RWPE1 (cell line): ENCODE measurements at regions not wholly inside any gene's neighbourhood (a gene's known extent, or its start where the extent isn't known, plus 50 kb on each side); places are given as distances from the start of the nearest gene placed in this dataset.

Experiments used
- CTCF ChIA-PET: fragments of 350-600 bp; sonication (Branson Sonifier 250); formaldehyde crosslinking; extraction: SDS; loops from one replicate; lab custom pipeline; 2021; lab: Yijun Ruan, JAX
- POLR2A ChIA-PET: fragments of 400-600 bp; formaldehyde crosslinking; extraction: SDS; loops from one replicate; lab custom pipeline; 2020; ENCODE audit warnings: antibody characterized with exemption; ENCODE audit not compliant: low non-redundant PET; lab: Yijun Ruan, JAX
- DNase-seq: peaks from one replicate; pipeline ENCODE4 v3.0.0; 2012; ENCODE audit warnings: low spot score
- H3K27ac ChIP-seq: fragments of 450-650 bp; 2 replicates; pipeline ENCODE4 v1.5.1; 2017
- CTCF ChIP-seq: fragments of 450-650 bp; conservative IDR thresholded peaks from 2 replicates; pipeline ENCODE4 v1.5.1; 2017; ENCODE audit warnings: low read depth, mild to moderate bottlenecking

DNA sequence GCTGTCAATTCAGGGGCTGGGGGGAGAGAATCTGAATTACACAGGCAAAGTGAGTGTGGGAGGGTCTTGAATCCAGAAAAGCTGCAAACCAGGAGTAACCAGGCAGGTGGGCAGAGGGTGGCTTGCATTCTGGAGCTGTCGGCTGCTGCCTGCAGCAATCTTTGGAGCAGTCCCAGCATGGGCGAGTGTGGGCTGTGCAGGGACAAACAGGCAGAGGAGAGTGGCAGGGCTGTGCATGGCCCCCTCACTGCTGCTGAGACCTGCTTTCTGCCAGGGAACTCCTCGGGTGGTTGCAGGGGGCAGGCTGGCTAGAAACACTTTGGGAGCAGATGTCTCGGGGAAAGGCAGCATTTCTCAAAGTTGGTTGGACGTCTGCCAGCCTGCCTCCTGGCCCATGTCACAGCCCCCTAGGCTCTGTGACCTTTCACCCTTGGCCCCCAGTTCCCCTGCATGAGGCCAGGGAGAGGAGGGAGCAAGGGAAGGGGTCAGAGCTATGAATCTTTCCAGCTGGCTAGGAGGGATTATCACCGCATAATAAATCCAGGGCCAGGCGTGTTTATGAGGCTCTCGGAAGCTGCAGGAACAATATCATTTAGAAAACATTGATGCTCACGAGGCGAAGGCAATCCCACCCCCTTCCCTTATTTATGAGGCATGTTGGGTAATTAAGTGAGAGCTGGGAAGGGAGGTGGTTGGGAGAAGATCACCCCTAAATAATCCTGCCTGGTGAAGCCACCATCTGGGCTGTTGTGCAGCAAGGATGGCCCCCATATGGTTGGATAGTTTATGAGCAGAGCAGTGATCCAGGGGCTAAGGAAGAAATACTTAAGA lies 212.3 kb upstream of the NCAM1 start:
- ChIA-PET CTCF (no interaction called here), POLR2A (no interaction called here)
- TF ChIP-seq CTCF, result no peak
- no peak overlapping the region for H3K27ac ChIP-seq
- no peak for DNase-seq

GRCh38 chr11:112751329-112751728 lies 209.9 kb upstream of the NCAM1 start:
- POLR2A ChIA-PET, result interaction anchor here (0.6 kb wide), 1 partner anchor 149 kb away, joined by 5 read pairs; no protein-coding TSS in a partner anchor
- CTCF ChIA-PET, result interaction anchor here (0.6 kb wide), 1 partner anchor 1208 kb away, joined by 6 read pairs; no protein-coding TSS in a partner anchor
- no peak for DNase-seq

DNA sequence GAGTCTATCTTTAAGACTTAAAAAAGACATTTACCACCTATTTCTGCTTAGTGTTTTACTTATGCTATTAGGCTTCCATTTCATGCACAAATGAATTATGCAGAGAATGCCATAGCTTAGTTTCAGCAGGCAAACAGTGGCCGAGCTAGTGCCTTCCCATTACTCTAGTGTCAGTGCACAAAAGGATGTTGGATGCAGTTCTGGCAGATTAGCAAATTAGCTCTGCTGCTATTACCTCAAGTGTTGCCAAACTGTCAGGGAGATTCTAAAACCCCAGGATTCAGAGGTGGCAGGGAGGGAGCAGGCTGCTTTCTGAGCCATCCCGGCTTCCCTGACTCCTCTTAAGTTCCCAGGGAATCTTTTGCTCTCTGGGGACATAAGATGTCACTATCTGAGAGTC lies 209.4 kb upstream of the NCAM1 start:
- no peak overlapping the region for H3K27ac ChIP-seq
- DNase-seq, result no peak
- ChIA-PET CTCF (interaction anchor here (0.6 to 0.9 kb wide), 2 partner anchors 505 to 1208 kb away, joined by 4 to 6 read pairs; no protein-coding TSS in a partner anchor), POLR2A (interaction anchor here (0.6 kb wide), 1 partner anchor 148 kb away, joined by 5 read pairs; no protein-coding TSS in a partner anchor)
- no peak for TF ChIP-seq CTCF

More at GRCh38 chr11:112751329-112751728, 209.9 kb upstream of the NCAM1 start:
- no peak for TF ChIP-seq CTCF
- H3K27ac ChIP-seq, result no peak overlapping the region

GRCh38 chr11:112752563-112752962 lies 208.7 kb upstream of the NCAM1 start:
- TF ChIP-seq CTCF, result no peak
- POLR2A ChIA-PET, result no interaction called here

DNA sequence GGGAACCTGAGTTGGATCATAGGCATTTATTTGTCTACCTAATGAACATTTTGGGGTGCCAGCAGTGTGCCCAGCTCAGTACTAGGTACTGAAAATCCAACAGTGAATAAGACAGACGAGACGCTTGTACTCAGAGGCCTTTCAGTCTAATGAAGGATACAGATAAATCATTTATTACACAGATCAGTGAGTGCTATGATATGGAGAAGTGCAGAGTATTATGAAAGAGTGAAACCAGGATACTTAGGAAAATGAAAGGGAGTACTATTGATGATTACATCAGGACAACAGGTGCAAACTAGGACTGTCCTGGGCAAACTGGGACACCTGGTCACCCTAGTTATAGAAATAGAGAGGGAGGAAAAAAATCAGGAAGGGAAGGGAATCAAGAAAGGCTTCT lies 207.5 kb upstream of the NCAM1 start:
- POLR2A ChIA-PET, result no interaction called here
- no peak overlapping the region for H3K27ac ChIP-seq
- CTCF ChIA-PET, result no interaction called here
- TF ChIP-seq CTCF, result no peak
- no peak for DNase-seq

More at GRCh38 chr11:112752563-112752962, 208.7 kb upstream of the NCAM1 start:
- no peak for DNase-seq
- no peak overlapping the region for H3K27ac ChIP-seq
- CTCF ChIA-PET, result interaction anchor here (0.9 kb wide), 1 partner anchor 505 kb away, joined by 4 read pairs; no protein-coding TSS in a partner anchor

- H3K27ac ChIP-seq, result no peak overlapping the region
- no peak for TF ChIP-seq CTCF
- POLR2A ChIA-PET, result no interaction called here
- no peak for DNase-seq
- CTCF ChIA-PET, result no interaction called here
These were observed 201.8 kb upstream of the NCAM1 start for GRCh38 chr11:112759418-112759817.
